Body of pancreas (tissue), 4 donors: ENCODE measurements at regions not wholly inside any gene's neighbourhood (a gene's known extent, or its start where the extent isn't known, plus 50 kb on each side); places are given as distances from the start of the nearest gene placed in this dataset.

Experiments
- CTCF ChIP-seq, 7 experiments: fragments of 450-650 bp in 4 of 7; fragments of 200-600 bp in 3 of 7; sonication (generic) in 3 of 7; IDR thresholded peaks; one replicate each; pipeline ENCODE4 v1.5.1; 2016 to 2019; ENCODE audit warnings: antibody characterized with exemption in 7 of 7
- POLR2A ChIP-seq, 3 donors: fragments of 450-650 bp; IDR thresholded peaks; one replicate each; pipeline ENCODE4 v1.6.1; 2016; ENCODE audit warnings: antibody characterized with exemption in 3 of 3, mild to moderate bottlenecking in 2 of 3

- TF ChIP-seq POLR2A (IDR thresholded peaks at IDR 0.05) (no peak), CTCF (IDR thresholded peaks at IDR 0.05) (no peak)
Observed at GRCh38 chr7:34544621-34545020, 113.4 kb upstream of the NPSR1 start.
